Activated naive CD8-positive, alpha-beta T cell treated with anti-CD3 and anti-CD28 coated beads for 36 hours (primary cell): ENCODE measurements at regions not wholly inside any gene's neighbourhood (a gene's known extent, or its start where the extent isn't known, plus 50 kb on each side); places are given as distances from the start of the nearest gene placed in this dataset.
"Not testable (repeated sequence)": the region's sequence is repeated elsewhere in the genome, so short reads cannot be mapped to it uniquely, and the experiment has no call there.

Source experiments
- DNase-seq: peaks from one replicate; pipeline ENCODE4 v3.0.0; 2021
- H3K27ac Mint-ChIP-seq: one replicate; pipeline ENCODE4 v1.8.0; 2022; ENCODE audit warnings: mild to moderate bottlenecking, moderate library complexity, mixed read lengths
- H3K27me3 Mint-ChIP-seq: one replicate; pipeline ENCODE4 v1.8.0; 2022; ENCODE audit warnings: mild to moderate bottlenecking, mixed read lengths
- H3K36me3 Mint-ChIP-seq: one replicate; pipeline ENCODE4 v1.8.0; 2021; ENCODE audit warnings: mild to moderate bottlenecking, mixed read lengths
- H3K4me1 Mint-ChIP-seq: one replicate; pipeline ENCODE4 v1.8.0; 2021; ENCODE audit warnings: mixed read lengths
- H3K4me3 Mint-ChIP-seq: one replicate; pipeline ENCODE4 v1.8.0; 2022; ENCODE audit warnings: mild to moderate bottlenecking, moderate library complexity, mixed read lengths
- H3K9me3 Mint-ChIP-seq: one replicate; pipeline ENCODE4 v1.8.0; 2022; ENCODE audit warnings: mixed read lengths

DNA sequence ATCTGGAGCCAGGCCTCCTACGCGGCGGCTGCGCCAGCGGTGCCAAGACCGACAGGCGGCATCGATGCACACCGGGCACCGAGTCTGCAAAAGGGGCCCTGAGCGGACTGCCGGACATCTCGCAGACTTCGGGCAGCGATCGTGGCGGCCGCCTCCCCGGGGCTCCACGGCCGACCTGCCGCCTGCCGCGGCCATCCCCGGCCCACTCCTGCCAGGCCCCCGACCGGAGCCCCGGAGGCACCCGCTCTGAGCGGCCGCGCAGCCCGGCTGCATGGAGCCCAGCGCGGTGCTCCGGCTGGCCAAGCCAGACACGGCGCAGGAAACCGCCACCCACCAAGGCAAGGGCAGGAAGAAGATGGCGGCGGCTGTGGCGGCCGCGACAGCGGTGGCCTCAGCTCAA, 154.2 kb upstream of the KCTD7 start:
- Mint-ChIP-seq H3K27me3 (no peaks in the 10 kb centered on the region), H3K4me3 (no peak overlapping the region), H3K27ac (no peak overlapping the region), H3K9me3 (no peaks in the 10 kb centered on the region), H3K4me1 (no peaks in the 10 kb centered on the region), H3K36me3 (peaks cover 11% of the 10 kb centered on the region)
- no peak for DNase-seq

DNA sequence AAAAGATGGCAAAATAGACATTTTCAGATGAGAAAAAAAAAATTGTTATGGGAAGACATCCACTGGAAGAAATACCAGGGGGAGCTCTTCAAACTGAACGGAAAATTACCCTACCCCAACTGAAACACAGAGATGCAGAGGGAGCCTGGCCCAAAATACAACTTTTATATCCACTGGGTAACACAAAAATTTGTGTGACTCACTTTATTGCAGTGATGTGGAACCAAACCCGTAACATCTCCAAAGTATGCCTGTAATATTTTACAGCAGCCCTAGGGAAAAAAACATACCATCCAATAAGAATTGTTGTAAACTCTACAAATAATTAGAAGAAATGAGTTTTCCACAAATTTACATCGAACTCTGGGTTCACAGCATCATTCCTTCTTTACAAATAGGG, 152.6 kb upstream of the KCTD7 start:
- not testable (repeated sequence) for H3K4me3 Mint-ChIP-seq, H3K27ac Mint-ChIP-seq, H3K4me1 Mint-ChIP-seq, H3K27me3 Mint-ChIP-seq, H3K9me3 Mint-ChIP-seq, DNase-seq
- H3K36me3 Mint-ChIP-seq: peaks cover 19% of the 10 kb centered on the region

DNA sequence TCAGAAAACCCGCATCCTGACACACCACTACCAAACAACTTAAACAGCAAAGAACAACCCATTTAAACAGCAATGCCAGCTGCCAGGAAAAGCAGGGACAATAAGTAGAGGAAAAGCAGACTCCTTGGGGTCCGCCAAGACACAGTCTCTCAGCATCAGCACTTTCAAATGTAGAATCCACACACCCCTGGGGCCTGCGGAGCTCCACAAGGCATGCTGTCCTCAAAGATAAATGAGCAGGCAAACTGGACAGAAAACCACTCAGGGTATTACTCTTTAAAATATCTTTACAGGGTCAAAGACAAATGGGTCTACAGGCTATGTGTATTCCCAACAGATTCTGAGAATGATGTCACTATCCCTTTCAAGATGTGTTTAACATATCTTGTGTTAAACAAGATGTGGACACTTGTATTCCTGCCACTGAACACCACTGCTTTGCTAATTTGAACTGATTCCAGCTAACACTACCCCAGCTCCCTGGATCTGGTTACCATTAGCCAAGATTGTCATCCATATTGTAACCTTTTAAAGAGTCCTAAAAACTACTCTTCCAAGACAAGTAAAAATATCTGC, 150.8 kb upstream of the KCTD7 start:
- H3K27ac Mint-ChIP-seq, H3K4me1 Mint-ChIP-seq, DNase-seq, H3K27me3 Mint-ChIP-seq, H3K4me3 Mint-ChIP-seq, H3K9me3 Mint-ChIP-seq: not testable (repeated sequence)
- peaks cover 22% of the 10 kb centered on the region for H3K36me3 Mint-ChIP-seq

DNA sequence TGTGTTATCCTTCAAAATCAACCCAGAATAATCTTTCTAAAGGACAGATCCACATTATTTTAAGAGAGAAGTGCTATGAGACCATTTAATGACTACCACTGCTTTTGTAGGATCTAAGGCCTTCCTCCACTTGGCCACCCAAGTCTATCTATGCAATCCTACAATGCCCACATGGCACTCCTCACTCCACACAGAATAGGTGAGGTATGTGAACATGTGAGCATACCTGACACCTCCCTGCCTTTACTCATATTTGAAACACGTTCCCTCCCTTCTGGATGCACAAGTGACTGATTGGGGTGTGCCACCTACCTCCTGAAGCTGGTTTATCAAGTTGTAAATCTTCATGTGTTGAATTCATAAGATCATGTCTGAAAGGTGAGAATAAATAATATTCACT, 147.5 kb upstream of the KCTD7 start:
- H3K36me3 Mint-ChIP-seq: peaks cover 34% of the 10 kb centered on the region
- not testable (repeated sequence) for H3K4me1 Mint-ChIP-seq, H3K4me3 Mint-ChIP-seq, H3K27me3 Mint-ChIP-seq, H3K9me3 Mint-ChIP-seq, DNase-seq, H3K27ac Mint-ChIP-seq

DNA sequence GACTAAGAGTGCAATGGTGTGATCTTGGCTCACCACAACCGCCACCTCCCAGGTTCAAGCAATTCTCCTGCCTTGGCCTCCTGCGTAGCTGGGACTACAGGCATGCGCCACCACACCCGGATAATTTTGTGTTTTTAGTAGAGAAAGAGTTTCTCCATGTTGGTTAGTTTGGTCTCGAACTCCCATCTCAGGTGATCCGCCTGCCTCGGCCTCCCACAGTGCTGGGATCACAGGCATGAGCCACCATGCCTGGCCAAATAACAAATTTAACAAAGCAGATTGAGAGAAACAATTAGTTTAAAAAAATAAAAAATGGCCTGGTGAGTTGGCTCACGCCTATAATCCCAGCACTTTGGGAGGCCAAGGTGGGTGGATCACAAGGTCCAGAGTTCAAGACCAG, 139.6 kb upstream of the KCTD7 start:
- H3K9me3 Mint-ChIP-seq, H3K4me3 Mint-ChIP-seq, H3K27me3 Mint-ChIP-seq, H3K4me1 Mint-ChIP-seq, H3K27ac Mint-ChIP-seq, H3K36me3 Mint-ChIP-seq, DNase-seq: not testable (repeated sequence)

DNA sequence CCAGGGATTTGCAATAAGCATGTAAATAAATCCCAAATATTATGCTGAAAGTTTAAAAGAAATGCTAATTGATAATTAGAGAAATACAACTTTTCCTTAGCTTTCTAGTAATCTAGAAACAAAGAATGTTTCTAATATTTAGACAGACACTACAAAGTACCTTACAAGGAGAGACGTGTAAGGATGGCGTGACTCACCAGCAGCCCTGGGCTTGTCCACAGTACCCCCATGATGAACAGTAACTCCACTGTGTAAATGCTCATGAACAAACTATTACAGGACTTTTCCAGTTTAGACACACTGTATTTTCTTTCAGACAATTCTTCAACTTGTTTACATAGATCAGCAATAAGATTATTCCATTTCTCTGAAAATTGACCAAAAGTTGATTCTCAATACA, 138.9 kb upstream of the KCTD7 start:
- not testable (repeated sequence) for DNase-seq, H3K9me3 Mint-ChIP-seq, H3K4me3 Mint-ChIP-seq, H3K27ac Mint-ChIP-seq, H3K4me1 Mint-ChIP-seq, H3K36me3 Mint-ChIP-seq, H3K27me3 Mint-ChIP-seq

DNA sequence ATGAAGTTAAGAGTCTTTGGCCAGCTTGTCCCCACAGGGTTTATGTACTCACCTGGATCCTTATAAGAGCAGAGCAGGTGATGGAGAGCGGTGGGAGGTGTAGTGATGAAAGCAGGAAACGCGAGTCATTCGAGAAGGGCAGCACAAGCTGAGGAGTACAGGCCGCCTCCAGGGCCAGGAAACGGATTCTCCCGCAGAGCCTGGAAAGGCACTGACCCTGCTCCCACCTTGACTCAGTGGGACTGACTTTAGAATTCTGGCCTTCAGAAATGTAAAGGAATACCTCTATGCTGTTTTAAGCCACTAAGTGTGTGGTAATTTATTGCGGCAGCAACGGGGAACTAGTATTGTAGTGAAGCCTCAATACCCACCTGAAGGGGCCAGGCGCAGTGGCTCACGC, 137.7 kb upstream of the KCTD7 start:
- not testable (repeated sequence) for H3K9me3 Mint-ChIP-seq, H3K27ac Mint-ChIP-seq, DNase-seq, H3K36me3 Mint-ChIP-seq, H3K27me3 Mint-ChIP-seq, H3K4me3 Mint-ChIP-seq
- peaks cover 12% of the 10 kb centered on the region for H3K4me1 Mint-ChIP-seq

DNA sequence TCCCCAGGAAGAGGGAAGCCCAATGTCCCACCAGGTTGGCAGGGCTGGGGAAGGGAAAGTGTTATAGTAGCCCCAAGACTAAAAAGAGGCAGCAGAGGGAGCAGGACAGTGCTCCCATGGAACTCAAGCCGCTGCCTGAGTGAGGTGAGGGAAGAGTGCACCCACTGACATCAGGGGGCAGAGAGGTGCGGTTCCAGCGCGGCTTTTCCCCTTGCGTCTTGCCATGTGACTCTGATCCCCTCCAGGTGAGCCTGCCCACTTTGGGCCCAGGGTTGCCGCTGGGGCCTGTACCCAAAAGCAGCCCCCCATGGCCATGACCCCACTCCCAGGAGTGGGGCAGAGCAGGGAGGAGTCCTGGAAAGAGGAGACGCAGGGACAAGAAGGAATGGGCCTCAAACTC, 136.3 kb upstream of the KCTD7 start:
- not testable (repeated sequence) for H3K27me3 Mint-ChIP-seq, DNase-seq, H3K36me3 Mint-ChIP-seq, H3K9me3 Mint-ChIP-seq
- Mint-ChIP-seq H3K27ac (peak overlapping the region; percentile 93), H3K4me1 (peaks cover 12% of the 10 kb centered on the region), H3K4me3 (peak overlapping the region; percentile 90)

DNA sequence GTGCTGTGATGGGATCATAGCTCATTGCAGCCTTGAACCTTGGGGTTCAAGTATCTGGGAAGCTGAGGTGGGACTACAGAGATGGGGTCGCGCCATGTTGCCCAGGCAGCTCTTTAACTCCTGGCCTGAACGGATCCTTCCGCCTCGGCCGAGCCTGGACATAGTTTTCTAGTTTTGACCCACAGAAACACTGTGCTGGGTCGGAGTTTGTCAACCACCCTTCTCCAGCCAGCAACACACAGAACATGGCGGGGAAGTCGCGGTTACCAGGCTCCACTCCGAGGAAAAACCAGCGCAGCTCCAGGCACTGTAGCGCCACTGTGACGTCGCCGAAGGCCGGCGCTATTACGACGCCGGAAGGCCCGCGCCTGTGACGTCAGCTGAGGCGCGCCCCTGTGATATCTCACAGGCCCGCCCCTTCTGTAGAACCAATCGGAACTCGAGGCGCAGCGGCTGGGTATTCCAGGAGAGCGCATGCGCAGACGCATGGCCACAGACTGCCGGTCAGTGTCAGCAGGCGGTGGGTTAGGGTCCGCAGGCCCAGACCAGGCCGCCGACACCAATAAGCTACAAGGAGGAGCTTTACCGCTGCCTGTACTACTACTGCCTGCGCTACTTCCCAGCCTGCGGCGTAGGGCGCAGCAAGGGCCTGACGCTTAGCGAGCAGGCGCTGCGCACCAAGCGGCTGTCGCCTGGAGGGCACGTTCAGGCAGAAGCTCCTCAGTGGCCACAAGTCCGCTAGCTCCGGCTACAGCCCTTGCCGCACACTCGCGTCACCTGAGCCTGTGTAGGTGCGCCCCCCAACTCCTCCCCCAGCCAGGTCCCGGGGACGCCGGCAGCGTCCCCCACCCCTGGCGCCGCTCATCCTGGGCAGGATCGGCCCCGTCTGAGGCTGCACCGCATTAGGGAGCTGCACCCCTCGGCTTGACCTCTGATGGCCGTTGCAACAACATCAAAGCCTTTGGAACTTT, 135.2 kb upstream of the KCTD7 start:
- Mint-ChIP-seq H3K4me3 (peak overlapping the region; percentile 90), H3K27me3 (no peaks in the 10 kb centered on the region), H3K9me3 (no peaks in the 10 kb centered on the region), H3K4me1 (peaks cover 12% of the 10 kb centered on the region), H3K36me3 (peaks cover 4% of the 10 kb centered on the region), H3K27ac (peak overlapping the region; percentile 93)
- peak; percentile 96 for DNase-seq

DNA sequence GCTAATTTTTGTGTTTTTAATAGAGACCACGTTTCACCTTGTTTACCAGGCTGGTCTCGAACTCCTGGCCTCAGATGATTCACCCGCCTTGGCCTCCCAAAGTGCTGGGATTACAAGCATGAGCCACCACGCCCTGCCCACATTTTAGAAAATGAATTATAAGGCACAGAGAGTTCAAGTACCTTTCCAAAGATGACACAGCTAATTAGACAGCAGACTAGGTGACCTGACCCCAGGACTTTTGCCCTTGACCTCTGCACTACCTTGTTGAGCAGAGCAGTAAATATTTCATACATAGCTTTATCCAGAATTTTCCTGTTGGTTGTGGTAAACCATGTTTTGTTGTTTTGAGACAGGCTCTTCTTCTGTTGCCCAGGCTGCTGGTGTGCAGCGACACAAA, 131.3 kb upstream of the KCTD7 start:
- no peaks in the 10 kb centered on the region for H3K27me3 Mint-ChIP-seq
- no peak for DNase-seq
- no peaks in the 10 kb centered on the region for H3K9me3 Mint-ChIP-seq
- H3K27ac Mint-ChIP-seq: no peak overlapping the region
- peaks cover 2% of the 10 kb centered on the region for H3K36me3 Mint-ChIP-seq
- H3K4me3 Mint-ChIP-seq: no peak overlapping the region
- peaks cover 6% of the 10 kb centered on the region for H3K4me1 Mint-ChIP-seq

DNA sequence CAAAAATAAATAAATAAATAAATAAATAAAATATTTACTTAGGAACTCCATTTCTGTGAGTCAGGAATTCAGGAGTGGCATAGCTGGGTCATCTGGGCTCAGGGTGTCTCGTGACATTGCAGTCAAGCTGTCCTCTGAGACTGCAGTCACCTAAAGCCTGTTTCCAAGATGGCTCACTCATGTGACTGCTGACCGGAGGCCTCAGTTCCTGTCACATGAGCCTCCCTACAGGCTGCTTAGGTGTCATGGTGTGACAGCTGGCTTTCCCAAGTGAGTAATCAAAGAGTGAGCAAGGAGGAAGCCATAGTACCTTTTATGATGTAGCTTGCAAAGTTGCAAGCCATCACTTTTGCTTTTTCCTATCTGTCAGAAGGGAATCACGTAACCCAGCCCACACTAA, 128.6 kb upstream of the KCTD7 start:
- Mint-ChIP-seq H3K36me3 (peaks cover 2% of the 10 kb centered on the region), H3K4me3 (no peak overlapping the region)
- DNase-seq: no peak

DNA sequence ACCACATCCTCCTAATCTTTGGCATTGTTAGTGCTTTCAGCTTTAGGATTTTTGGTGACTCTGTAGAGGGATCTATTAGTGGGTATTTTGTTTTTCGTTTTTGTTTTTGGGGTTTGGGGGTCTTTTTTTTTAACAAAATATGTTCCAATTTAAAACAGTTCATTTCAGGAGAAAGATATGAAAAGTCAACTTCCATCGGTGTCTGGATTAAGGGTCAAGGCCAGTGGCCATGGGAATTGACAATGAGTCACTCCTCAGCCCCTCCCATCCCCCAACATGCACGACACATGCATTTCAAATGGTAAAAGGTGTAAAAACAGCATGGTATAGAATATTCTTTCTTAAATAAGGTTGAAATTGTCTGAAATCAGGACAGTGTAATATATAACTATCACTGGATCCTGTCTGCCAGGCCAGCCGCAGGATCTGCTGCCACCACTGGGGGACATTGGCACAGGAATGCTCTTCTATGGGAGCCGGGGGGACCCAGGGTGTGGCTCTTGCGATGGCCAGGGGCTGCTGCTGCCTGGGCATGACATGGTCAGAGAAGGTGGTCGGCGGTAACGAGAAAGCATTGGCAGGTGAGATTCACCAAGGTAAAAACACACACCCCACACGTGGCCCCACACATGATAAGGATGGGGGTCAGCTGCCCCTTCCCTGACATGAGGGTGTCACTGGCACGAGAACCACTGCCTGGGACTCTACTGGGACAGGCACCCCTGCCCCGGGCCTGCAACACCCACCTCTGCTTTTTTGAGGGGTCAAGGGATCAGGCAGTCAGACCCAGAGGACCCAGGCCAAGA, 126.2 kb upstream of the KCTD7 start:
- Mint-ChIP-seq H3K4me3 (no peak overlapping the region), H3K27ac (no peak overlapping the region), H3K27me3 (peaks cover 18% of the 10 kb centered on the region), H3K9me3 (no peaks in the 10 kb centered on the region), H3K36me3 (peaks cover 2% of the 10 kb centered on the region), H3K4me1 (peaks cover 8% of the 10 kb centered on the region)
- no peak for DNase-seq

More for the DNA sequence above, 128.6 kb upstream of the KCTD7 start:
- Mint-ChIP-seq H3K27me3 (peaks cover 3% of the 10 kb centered on the region), H3K27ac (no peak overlapping the region), H3K4me1 (peaks cover 3% of the 10 kb centered on the region), H3K9me3 (no peaks in the 10 kb centered on the region)

DNA sequence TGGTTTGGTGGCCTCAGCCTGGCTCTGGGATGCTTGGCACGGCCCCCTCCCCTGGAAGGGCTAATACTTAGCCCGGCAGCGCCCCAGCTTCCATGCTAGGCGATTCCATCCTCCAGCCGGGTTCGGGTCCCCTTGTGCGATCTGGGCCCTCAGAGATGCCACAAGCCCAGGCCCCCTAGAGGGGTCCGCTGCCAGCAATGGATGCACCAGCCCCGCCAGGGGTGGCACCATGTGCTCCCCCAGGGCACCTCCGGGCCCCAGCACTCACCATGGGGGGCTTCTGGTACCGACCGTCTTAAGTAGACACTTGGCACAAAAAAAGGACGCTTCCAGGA, 125.7 kb upstream of the KCTD7 start:
- peaks cover 2% of the 10 kb centered on the region for H3K36me3 Mint-ChIP-seq
- DNase-seq: no peak
- no peaks in the 10 kb centered on the region for H3K9me3 Mint-ChIP-seq
- H3K27ac Mint-ChIP-seq: no peak overlapping the region
- peaks cover 11% of the 10 kb centered on the region for H3K4me1 Mint-ChIP-seq
- H3K27me3 Mint-ChIP-seq: peaks cover 21% of the 10 kb centered on the region
- H3K4me3 Mint-ChIP-seq: no peak overlapping the region

DNA sequence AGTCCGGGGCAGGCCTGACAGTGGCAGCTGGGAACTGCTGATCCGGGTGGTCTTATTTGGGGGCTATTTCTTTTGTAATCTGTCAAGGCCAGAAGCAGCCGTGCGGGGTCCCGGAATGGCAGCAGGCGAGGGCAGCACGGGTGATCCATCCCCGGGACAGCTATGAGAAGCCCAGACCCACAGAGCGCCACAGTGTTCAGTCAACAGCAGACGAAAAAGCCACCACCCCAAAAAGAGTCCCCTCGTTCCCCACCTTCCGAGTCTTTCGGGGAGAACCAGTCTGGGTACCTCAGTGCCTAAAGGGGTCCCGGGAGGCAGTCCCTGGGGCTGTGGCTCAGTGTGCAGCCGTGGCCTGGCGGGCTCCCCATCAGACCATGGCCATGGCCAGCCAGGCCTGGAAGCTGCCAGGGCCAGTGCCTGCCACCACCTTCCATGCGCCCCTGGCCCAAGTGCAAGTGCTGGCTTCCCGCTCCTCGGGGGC, 125.1 kb upstream of the KCTD7 start:
- Mint-ChIP-seq H3K4me1 (peaks cover 11% of the 10 kb centered on the region), H3K4me3 (no peak overlapping the region), H3K9me3 (no peaks in the 10 kb centered on the region), H3K27me3 (peaks cover 21% of the 10 kb centered on the region), H3K36me3 (peaks cover 2% of the 10 kb centered on the region), H3K27ac (no peak overlapping the region)
- no peak for DNase-seq

DNA sequence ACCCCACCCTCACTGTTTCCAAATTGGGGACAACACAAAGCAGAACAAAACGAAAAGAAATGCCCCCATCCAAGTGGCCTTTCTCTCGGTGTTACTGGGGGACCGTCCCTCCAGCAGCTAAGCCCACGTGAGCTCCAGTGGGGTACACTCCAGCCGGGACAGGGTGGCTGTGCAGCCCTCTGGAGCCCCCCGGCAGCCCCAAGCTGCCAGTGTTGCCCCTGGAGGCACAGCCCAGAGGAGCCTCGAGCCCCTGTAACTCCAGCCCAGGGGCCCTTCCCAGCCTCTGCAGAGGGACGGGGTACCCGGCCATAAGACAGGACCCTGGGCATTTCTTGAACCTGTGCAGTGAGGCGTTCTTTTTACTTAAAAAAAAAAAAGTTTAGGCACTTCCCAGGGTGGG, 124.5 kb upstream of the KCTD7 start:
- H3K27me3 Mint-ChIP-seq: peaks cover 21% of the 10 kb centered on the region
- H3K4me3 Mint-ChIP-seq: no peak overlapping the region
- peaks cover 2% of the 10 kb centered on the region for H3K36me3 Mint-ChIP-seq

More for the DNA sequence above, 124.5 kb upstream of the KCTD7 start:
- no peak for DNase-seq
- no peaks in the 10 kb centered on the region for H3K9me3 Mint-ChIP-seq
- H3K4me1 Mint-ChIP-seq: peaks cover 11% of the 10 kb centered on the region
- H3K27ac Mint-ChIP-seq: no peak overlapping the region
